ENCODE measurements at regions not wholly inside any gene's neighbourhood (a gene's known extent, or its start where the extent isn't known, plus 50 kb on each side); places are given as distances from the start of the nearest gene placed in this dataset.

GRCh38 chr1:113271039-113271438 is 119.3 kb upstream of the MAGI3 start:
- TF ChIP-seq CTCF (IDR thresholded peaks at IDR 0.05; ENCODE audit: insufficient read depth, low read depth, low read length) = no peak
- no peak for TF ChIP-seq EZH2 (IDR thresholded peaks at IDR 0.05; ENCODE audit: insufficient read depth, low read length)
- no peaks in the 10 kb centered on the region for H3K9me3 Mint-ChIP-seq (ENCODE audit: unreplicated experiment)
- Histone ChIP-seq H4K20me1 (ENCODE audit: insufficient read depth, low read length) (no peaks in the 10 kb centered on the region), H3K4me2 (ENCODE audit: low read length) (no peak overlapping the region), H3K9me3 (ENCODE audit: insufficient read depth, low read depth, low read length) (no peaks in the 10 kb centered on the region), H3K36me3 (ENCODE audit: insufficient read depth, low read length) (no peaks in the 10 kb centered on the region), H3K9ac (ENCODE audit: low read length) (no peak overlapping the region), H2AFZ (ENCODE audit: low read depth, low read length) (no peak overlapping the region), H3K27ac (ENCODE audit: low read depth, low read length) (no peak overlapping the region), H3K4me3 (ENCODE audit: insufficient read depth, low read depth, low read length) (no peak overlapping the region), H3K4me1 (ENCODE audit: insufficient read depth, low read length) (no peaks in the 10 kb centered on the region), H3K79me2 (ENCODE audit: insufficient read depth, low read length) (no peaks in the 10 kb centered on the region), H3K27me3 (ENCODE audit: insufficient read depth, low read length) (no peaks in the 10 kb centered on the region)
- H3K4me3 Mint-ChIP-seq (ENCODE audit: unreplicated experiment) = no peak overlapping the region
- no peaks in the 10 kb centered on the region for H3K27me3 Mint-ChIP-seq (ENCODE audit: low read depth, unreplicated experiment)
- no peaks in the 10 kb centered on the region for H3K4me1 Mint-ChIP-seq (ENCODE audit: low read depth, unreplicated experiment)
- DNase-seq (ENCODE audit: low read depth) = no peak
- no peak overlapping the region for H3K27ac Mint-ChIP-seq (ENCODE audit: unreplicated experiment)
- no peak for FAIRE-seq
- no peaks in the 10 kb centered on the region for H3K36me3 Mint-ChIP-seq (ENCODE audit: low read depth, unreplicated experiment)

- TF ChIP-seq CTCF (IDR thresholded peaks at IDR 0.05; ENCODE audit: insufficient read depth, low read depth, low read length) (no peak), EZH2 (IDR thresholded peaks at IDR 0.05; ENCODE audit: insufficient read depth, low read length) (no peak)
- Histone ChIP-seq H3K36me3 (ENCODE audit: insufficient read depth, low read length) (no peaks in the 10 kb centered on the region), H3K9ac (ENCODE audit: low read length) (no peak overlapping the region), H4K20me1 (ENCODE audit: insufficient read depth, low read length) (no peaks in the 10 kb centered on the region), H3K79me2 (ENCODE audit: insufficient read depth, low read length) (no peaks in the 10 kb centered on the region), H2AFZ (ENCODE audit: low read depth, low read length) (no peak overlapping the region), H3K4me2 (ENCODE audit: low read length) (no peak overlapping the region), H3K27ac (ENCODE audit: low read depth, low read length) (no peak overlapping the region), H3K4me3 (ENCODE audit: insufficient read depth, low read depth, low read length) (no peak overlapping the region), H3K27me3 (ENCODE audit: insufficient read depth, low read length) (no peaks in the 10 kb centered on the region), H3K4me1 (ENCODE audit: insufficient read depth, low read length) (no peaks in the 10 kb centered on the region), H3K9me3 (ENCODE audit: insufficient read depth, low read depth, low read length) (no peaks in the 10 kb centered on the region)
- H3K27me3 Mint-ChIP-seq (ENCODE audit: low read depth, unreplicated experiment) = peaks cover 2% of the 10 kb centered on the region
- H3K36me3 Mint-ChIP-seq (ENCODE audit: low read depth, unreplicated experiment) = no peaks in the 10 kb centered on the region
- no peaks in the 10 kb centered on the region for H3K4me1 Mint-ChIP-seq (ENCODE audit: low read depth, unreplicated experiment)
- H3K27ac Mint-ChIP-seq (ENCODE audit: unreplicated experiment) = no peak overlapping the region
- no peaks in the 10 kb centered on the region for H3K9me3 Mint-ChIP-seq (ENCODE audit: unreplicated experiment)
- no peak for DNase-seq (ENCODE audit: low read depth)
- FAIRE-seq = no peak
- no peak overlapping the region for H3K4me3 Mint-ChIP-seq (ENCODE audit: unreplicated experiment)
Observed at GRCh38 chr1:113275083-113275482, 115.2 kb upstream of the MAGI3 start.

- no peak overlapping the region for H3K4me3 ChIP-seq (ENCODE audit: insufficient read depth, low read depth, low read length)
- H3K4me1 ChIP-seq (ENCODE audit: insufficient read depth, low read length) = no peaks in the 10 kb centered on the region
- no peak overlapping the region for H3K27ac ChIP-seq (ENCODE audit: low read depth, low read length)
- H3K4me1 Mint-ChIP-seq (ENCODE audit: low read depth, unreplicated experiment) = no peaks in the 10 kb centered on the region
- H2AFZ ChIP-seq (ENCODE audit: low read depth, low read length) = no peak overlapping the region
- H3K4me3 Mint-ChIP-seq (ENCODE audit: unreplicated experiment) = no peak overlapping the region
- H3K36me3 Mint-ChIP-seq (ENCODE audit: low read depth, unreplicated experiment) = no peaks in the 10 kb centered on the region
- no peaks in the 10 kb centered on the region for H3K79me2 ChIP-seq (ENCODE audit: insufficient read depth, low read length)
- no peaks in the 10 kb centered on the region for H3K27me3 ChIP-seq (ENCODE audit: insufficient read depth, low read length)
- no peak overlapping the region for H3K4me2 ChIP-seq (ENCODE audit: low read length)
- H3K9me3 ChIP-seq (ENCODE audit: insufficient read depth, low read depth, low read length) = no peaks in the 10 kb centered on the region
- no peak overlapping the region for H3K9ac ChIP-seq (ENCODE audit: low read length)
- peaks cover 3% of the 10 kb centered on the region for H3K27me3 Mint-ChIP-seq (ENCODE audit: low read depth, unreplicated experiment)
- H3K9me3 Mint-ChIP-seq (ENCODE audit: unreplicated experiment) = no peaks in the 10 kb centered on the region
- no peaks in the 10 kb centered on the region for H4K20me1 ChIP-seq (ENCODE audit: insufficient read depth, low read length)
- TF ChIP-seq EZH2 (IDR thresholded peaks at IDR 0.05; ENCODE audit: insufficient read depth, low read length) = no peak
- no peak for TF ChIP-seq CTCF (IDR thresholded peaks at IDR 0.05; ENCODE audit: insufficient read depth, low read depth, low read length)
- DNase-seq (ENCODE audit: low read depth) (no peak), FAIRE-seq (no peak)
- no peaks in the 10 kb centered on the region for H3K36me3 ChIP-seq (ENCODE audit: insufficient read depth, low read length)
- no peak overlapping the region for H3K27ac Mint-ChIP-seq (ENCODE audit: unreplicated experiment)
Observed at GRCh38 chr1:113275691-113276090, 114.6 kb upstream of the MAGI3 start.
